WTC11 (cell line): ENCODE measurements at regions not wholly inside any gene's neighbourhood (a gene's known extent, or its start where the extent isn't known, plus 50 kb on each side); places are given as distances from the start of the nearest gene placed in this dataset.

Source experiments
- ATAC-seq: fragments of 200-7000 bp; cut with Tn5 transposase; 2 replicates; pipeline ENCODE4 v1.10.0; 2021; ENCODE audit warnings: mild to moderate bottlenecking, moderate library complexity
- CTCF ChIA-PET: fragments of 300-600 bp; sonication (Branson Sonifier 250); formaldehyde crosslinking; loops from one replicate; lab custom pipeline; 2021; ENCODE audit warnings: antibody characterized with exemption; lab: Charles Lee
- POLR2A ChIA-PET: fragments of 350-600 bp; sonication (Branson Sonifier 250); formaldehyde crosslinking; loops from one replicate; lab custom pipeline; 2021; ENCODE audit warnings: antibody characterized with exemption; lab: Charles Lee
- DNase-seq: peaks from one replicate; pipeline ENCODE4 v3.0.0; 2021; ENCODE audit warnings: low spot score
- H3K27ac Mint-ChIP-seq: 2 replicates; pipeline ENCODE4 v1.8.0; 2021; ENCODE audit warnings: mixed read lengths
- H3K27me3 Mint-ChIP-seq: 2 replicates; pipeline ENCODE4 v1.8.0; 2021; ENCODE audit warnings: low read depth, mild to moderate bottlenecking, moderate library complexity, mixed read lengths
- H3K36me3 Mint-ChIP-seq: 2 replicates; pipeline ENCODE4 v1.8.0; 2021; ENCODE audit warnings: mixed read lengths
- H3K4me1 Mint-ChIP-seq: 2 replicates; pipeline ENCODE4 v1.8.0; 2022; ENCODE audit warnings: mixed read lengths
- H3K4me3 Mint-ChIP-seq: 2 replicates; pipeline ENCODE4 v1.8.0; 2021; ENCODE audit warnings: mild to moderate bottlenecking, moderate library complexity, mixed read lengths
- H3K9me3 Mint-ChIP-seq: 2 replicates; pipeline ENCODE4 v1.8.0; 2021; ENCODE audit warnings: mixed read lengths
- CREB1 ChIP-seq: sonication (generic); formaldehyde crosslinking; IDR thresholded peaks from 2 replicates; pipeline ENCODE4 v1.8.0; 2023; ENCODE audit warnings: mild to moderate bottlenecking, missing genetic modification reagents
- ELF4 ChIP-seq: sonication (generic); formaldehyde crosslinking; IDR thresholded peaks from 2 replicates; pipeline ENCODE4 v1.8.1; 2022; ENCODE audit warnings: low read depth, mild to moderate bottlenecking, moderate library complexity, missing genetic modification reagents
- FOXJ3 ChIP-seq: sonication (generic); formaldehyde crosslinking; IDR thresholded peaks from 2 replicates; pipeline ENCODE4 v1.9.0; 2021; ENCODE audit warnings: missing genetic modification reagents, mild to moderate bottlenecking, borderline replicate concordance
- FOXP1 ChIP-seq: sonication (generic); formaldehyde crosslinking; IDR thresholded peaks from 2 replicates; pipeline ENCODE4 v1.8.0; 2022; ENCODE audit warnings: missing genetic modification reagents, mild to moderate bottlenecking, moderate library complexity, borderline replicate concordance
- GABPB1 ChIP-seq: sonication (generic); formaldehyde crosslinking; IDR thresholded peaks from 2 replicates; pipeline ENCODE4 v1.8.1; 2023; ENCODE audit warnings: mild to moderate bottlenecking, missing genetic modification reagents
- GTF2I ChIP-seq: fragments of 250-450 bp; sonication (Bioruptor Pico); conservative IDR thresholded peaks from 2 replicates; pipeline ENCODE4 v1.4.0; 2021; ENCODE audit warnings: mild to moderate bottlenecking
- NFYB ChIP-seq: sonication (generic); formaldehyde crosslinking; conservative IDR thresholded peaks from 2 replicates; pipeline ENCODE4 v1.8.0; 2022; ENCODE audit warnings: low read depth, missing genetic modification reagents
- RORB ChIP-seq: fragments of 250-450 bp; sonication (Bioruptor Pico); IDR thresholded peaks from 2 replicates; pipeline ENCODE4 v1.9.0; 2021; ENCODE audit warnings: mild to moderate bottlenecking
- SMAD3 ChIP-seq: sonication (generic); formaldehyde crosslinking; IDR thresholded peaks from 2 replicates; pipeline ENCODE4 v1.8.0; 2022; ENCODE audit warnings: missing genetic modification reagents, mild to moderate bottlenecking, borderline replicate concordance
- TF ChIP-seq, protein P1 (sequence below): fragments of 250-450 bp; sonication (Bioruptor Pico); IDR thresholded peaks from 2 replicates; pipeline ENCODE4 v1.9.0; 2021; ENCODE audit warnings: moderate library complexity, mild to moderate bottlenecking, inconsistent platforms, borderline replicate concordance
- TF ChIP-seq, protein P2 (sequence below): sonication (generic); formaldehyde crosslinking; IDR thresholded peaks from 2 replicates; pipeline ENCODE4 v1.8.1; 2023; ENCODE audit warnings: mild to moderate bottlenecking, missing genetic modification reagents, borderline replicate concordance
- TF ChIP-seq, protein P3 (sequence below): sonication (generic); formaldehyde crosslinking; IDR thresholded peaks from 2 replicates; pipeline ENCODE4 v1.8.1; 2022; ENCODE audit warnings: mild to moderate bottlenecking, missing genetic modification reagents, moderate library complexity, borderline replicate concordance
- TF ChIP-seq, protein P4 (sequence below): sonication (generic); formaldehyde crosslinking; IDR thresholded peaks from 2 replicates; pipeline ENCODE4 v1.8.0; 2023; ENCODE audit warnings: mild to moderate bottlenecking, missing genetic modification reagents

DNA sequence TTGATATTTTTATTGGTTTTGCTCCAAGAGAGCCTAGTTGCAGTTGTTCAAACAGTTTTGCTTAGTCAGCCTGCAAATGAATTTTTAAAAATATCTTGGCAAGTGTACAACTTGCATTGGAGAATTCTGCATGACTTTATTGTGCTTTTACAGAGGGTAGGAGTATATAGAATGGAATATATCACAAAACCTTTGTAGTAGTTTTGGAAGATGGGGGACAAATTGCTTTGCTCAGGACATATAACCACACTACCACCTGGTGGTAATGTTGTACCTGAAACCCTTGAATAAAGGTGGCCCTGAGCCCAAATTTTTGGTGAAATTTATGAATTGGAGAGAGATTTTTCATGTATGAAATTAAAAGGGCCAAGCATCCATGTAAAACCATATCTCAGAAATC lies 645.2 kb downstream of the MED13L start:
- no peak for DNase-seq
- no peaks in the 10 kb centered on the region for H3K27me3 Mint-ChIP-seq
- no peak for TF ChIP-seq RORB (CRISPR knock-in tag)
- no peak for TF ChIP-seq GTF2I (CRISPR knock-in tag)
- no peak for TF ChIP-seq NFYB (CRISPR knock-in tag)
- TF ChIP-seq, protein P1, sequence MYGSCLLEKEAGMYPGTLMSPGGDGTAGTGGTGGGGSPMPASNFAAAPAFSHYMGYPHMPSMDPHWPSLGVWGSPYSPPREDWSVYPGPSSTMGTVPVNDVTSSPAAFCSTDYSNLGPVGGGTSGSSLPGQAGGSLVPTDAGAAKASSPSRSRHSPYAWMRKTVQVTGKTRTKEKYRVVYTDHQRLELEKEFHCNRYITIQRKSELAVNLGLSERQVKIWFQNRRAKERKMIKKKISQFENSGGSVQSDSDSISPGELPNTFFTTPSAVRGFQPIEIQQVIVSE (CRISPR knock-in tag) = no peak
- no peak for ATAC-seq
- peaks cover 8% of the 10 kb centered on the region; the same call in 1 of the 2 replicates for H3K36me3 Mint-ChIP-seq
- CTCF ChIA-PET = no interaction called here
- H3K4me3 Mint-ChIP-seq = no peak overlapping the region
- peaks cover 12% of the 10 kb centered on the region for H3K9me3 Mint-ChIP-seq
- no peak overlapping the region for H3K27ac Mint-ChIP-seq
- POLR2A ChIA-PET = no interaction called here
- peaks cover 2% of the 10 kb centered on the region; the same call in 1 of the 2 replicates for H3K4me1 Mint-ChIP-seq

DNA sequence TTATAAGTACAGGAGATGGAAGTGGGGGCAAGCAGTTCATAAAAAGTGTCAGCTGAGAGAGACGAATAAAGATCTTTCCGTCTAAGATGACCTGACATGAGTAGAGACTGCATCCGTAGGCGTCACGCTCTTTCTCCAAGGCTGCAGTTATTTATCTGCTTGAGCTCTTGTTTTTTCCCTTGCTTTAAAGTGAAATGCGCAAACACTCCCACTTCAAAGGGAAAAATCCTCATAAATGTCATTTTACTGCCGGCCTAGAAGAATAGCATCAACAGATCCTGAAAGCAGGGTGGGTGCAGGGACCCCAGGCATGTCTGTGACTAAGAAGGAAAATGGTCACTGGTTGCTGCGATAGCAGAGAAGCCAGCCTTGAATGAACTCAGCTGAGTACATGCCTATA lies 647.4 kb downstream of the MED13L start:
- H3K27me3 Mint-ChIP-seq = no peaks in the 10 kb centered on the region

DNA sequence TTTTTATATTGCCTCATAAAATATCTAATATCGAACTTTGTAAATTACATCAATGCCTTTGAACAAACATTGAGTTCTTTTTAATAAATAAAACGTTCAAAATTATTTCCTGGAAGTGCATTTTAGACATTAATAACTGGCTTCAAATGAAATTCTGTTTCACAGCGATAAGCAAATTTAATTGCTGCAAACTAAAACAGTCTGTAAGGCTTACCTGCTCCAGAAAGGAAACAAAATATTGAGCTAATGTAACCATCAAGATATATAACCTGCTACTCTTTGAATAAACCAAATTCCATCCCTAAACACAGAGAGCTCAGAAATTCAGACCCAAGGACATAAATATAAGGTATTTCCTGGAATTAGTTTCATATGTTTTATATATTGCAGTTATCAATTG lies 651.3 kb downstream of the MED13L start:
- DNase-seq (no peak), ATAC-seq (no peak)
- Mint-ChIP-seq H3K4me1 (peaks cover 7% of the 10 kb centered on the region), H3K36me3 (peaks cover 11% of the 10 kb centered on the region), H3K27ac (no peak overlapping the region), H3K9me3 (peaks cover 21% of the 10 kb centered on the region), H3K27me3 (no peaks in the 10 kb centered on the region), H3K4me3 (no peak overlapping the region)
- POLR2A ChIA-PET = no interaction called here
- CTCF ChIA-PET = no interaction called here
- TF ChIP-seq GABPB1 (CRISPR knock-in tag) = no peak
- TF ChIP-seq, protein P2, sequence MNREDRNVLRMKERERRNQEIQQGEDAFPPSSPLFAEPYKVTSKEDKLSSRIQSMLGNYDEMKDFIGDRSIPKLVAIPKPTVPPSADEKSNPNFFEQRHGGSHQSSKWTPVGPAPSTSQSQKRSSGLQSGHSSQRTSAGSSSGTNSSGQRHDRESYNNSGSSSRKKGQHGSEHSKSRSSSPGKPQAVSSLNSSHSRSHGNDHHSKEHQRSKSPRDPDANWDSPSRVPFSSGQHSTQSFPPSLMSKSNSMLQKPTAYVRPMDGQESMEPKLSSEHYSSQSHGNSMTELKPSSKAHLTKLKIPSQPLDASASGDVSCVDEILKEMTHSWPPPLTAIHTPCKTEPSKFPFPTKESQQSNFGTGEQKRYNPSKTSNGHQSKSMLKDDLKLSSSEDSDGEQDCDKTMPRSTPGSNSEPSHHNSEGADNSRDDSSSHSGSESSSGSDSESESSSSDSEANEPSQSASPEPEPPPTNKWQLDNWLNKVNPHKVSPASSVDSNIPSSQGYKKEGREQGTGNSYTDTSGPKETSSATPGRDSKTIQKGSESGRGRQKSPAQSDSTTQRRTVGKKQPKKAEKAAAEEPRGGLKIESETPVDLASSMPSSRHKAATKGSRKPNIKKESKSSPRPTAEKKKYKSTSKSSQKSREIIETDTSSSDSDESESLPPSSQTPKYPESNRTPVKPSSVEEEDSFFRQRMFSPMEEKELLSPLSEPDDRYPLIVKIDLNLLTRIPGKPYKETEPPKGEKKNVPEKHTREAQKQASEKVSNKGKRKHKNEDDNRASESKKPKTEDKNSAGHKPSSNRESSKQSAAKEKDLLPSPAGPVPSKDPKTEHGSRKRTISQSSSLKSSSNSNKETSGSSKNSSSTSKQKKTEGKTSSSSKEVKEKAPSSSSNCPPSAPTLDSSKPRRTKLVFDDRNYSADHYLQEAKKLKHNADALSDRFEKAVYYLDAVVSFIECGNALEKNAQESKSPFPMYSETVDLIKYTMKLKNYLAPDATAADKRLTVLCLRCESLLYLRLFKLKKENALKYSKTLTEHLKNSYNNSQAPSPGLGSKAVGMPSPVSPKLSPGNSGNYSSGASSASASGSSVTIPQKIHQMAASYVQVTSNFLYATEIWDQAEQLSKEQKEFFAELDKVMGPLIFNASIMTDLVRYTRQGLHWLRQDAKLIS (CRISPR knock-in tag) = no peak

More for the DNA sequence above, 647.4 kb downstream of the MED13L start:
- no peak for ATAC-seq
- POLR2A ChIA-PET = no interaction called here
- peaks cover 15% of the 10 kb centered on the region for H3K9me3 Mint-ChIP-seq
- DNase-seq = no peak
- H3K27ac Mint-ChIP-seq = no peak overlapping the region
- CTCF ChIA-PET = no interaction called here
- peaks cover 9% of the 10 kb centered on the region for H3K36me3 Mint-ChIP-seq
- H3K4me1 Mint-ChIP-seq = no peaks in the 10 kb centered on the region
- H3K4me3 Mint-ChIP-seq = no peak overlapping the region
- TF ChIP-seq, protein P3, sequence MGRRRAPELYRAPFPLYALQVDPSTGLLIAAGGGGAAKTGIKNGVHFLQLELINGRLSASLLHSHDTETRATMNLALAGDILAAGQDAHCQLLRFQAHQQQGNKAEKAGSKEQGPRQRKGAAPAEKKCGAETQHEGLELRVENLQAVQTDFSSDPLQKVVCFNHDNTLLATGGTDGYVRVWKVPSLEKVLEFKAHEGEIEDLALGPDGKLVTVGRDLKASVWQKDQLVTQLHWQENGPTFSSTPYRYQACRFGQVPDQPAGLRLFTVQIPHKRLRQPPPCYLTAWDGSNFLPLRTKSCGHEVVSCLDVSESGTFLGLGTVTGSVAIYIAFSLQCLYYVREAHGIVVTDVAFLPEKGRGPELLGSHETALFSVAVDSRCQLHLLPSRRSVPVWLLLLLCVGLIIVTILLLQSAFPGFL = no peak
- no peak for TF ChIP-seq CREB1 (CRISPR knock-in tag)
- TF ChIP-seq, protein P4, sequence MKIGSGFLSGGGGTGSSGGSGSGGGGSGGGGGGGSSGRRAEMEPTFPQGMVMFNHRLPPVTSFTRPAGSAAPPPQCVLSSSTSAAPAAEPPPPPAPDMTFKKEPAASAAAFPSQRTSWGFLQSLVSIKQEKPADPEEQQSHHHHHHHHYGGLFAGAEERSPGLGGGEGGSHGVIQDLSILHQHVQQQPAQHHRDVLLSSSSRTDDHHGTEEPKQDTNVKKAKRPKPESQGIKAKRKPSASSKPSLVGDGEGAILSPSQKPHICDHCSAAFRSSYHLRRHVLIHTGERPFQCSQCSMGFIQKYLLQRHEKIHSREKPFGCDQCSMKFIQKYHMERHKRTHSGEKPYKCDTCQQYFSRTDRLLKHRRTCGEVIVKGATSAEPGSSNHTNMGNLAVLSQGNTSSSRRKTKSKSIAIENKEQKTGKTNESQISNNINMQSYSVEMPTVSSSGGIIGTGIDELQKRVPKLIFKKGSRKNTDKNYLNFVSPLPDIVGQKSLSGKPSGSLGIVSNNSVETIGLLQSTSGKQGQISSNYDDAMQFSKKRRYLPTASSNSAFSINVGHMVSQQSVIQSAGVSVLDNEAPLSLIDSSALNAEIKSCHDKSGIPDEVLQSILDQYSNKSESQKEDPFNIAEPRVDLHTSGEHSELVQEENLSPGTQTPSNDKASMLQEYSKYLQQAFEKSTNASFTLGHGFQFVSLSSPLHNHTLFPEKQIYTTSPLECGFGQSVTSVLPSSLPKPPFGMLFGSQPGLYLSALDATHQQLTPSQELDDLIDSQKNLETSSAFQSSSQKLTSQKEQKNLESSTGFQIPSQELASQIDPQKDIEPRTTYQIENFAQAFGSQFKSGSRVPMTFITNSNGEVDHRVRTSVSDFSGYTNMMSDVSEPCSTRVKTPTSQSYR (CRISPR knock-in tag) = no peak
- TF ChIP-seq FOXP1 = no peak
- no peak for TF ChIP-seq ELF4 (CRISPR knock-in tag)
- TF ChIP-seq SMAD3 = no peak
- no peak for TF ChIP-seq FOXJ3 (CRISPR knock-in tag)
